GM13977 (cell line): ENCODE measurements at regions not wholly inside any gene's neighbourhood (a gene's known extent, or its start where the extent isn't known, plus 50 kb on each side); places are given as distances from the start of the nearest gene placed in this dataset.

Experiments used
- DNase-seq: peaks from one replicate; pipeline ENCODE4 v3.0.0; 2012; ENCODE audit warnings: low spot score
- CTCF ChIP-seq: IDR thresholded peaks from 2 replicates; pipeline ENCODE4 v1.5.1; 2012; ENCODE audit warnings: mild to moderate bottlenecking, control low read depth; ENCODE audit not compliant: insufficient read depth; ENCODE audit errors: extremely low read depth, missing control alignments
- in situ Hi-C: fragments of 300-500 bp; cut with MboI; formaldehyde crosslinking; loops from one replicate; pipeline ENCODE4 v1.12.0; 2022; ENCODE audit warnings: low sequenced_read_pairs, low pct_unique_long_range_greater_than_20kb, mixed read lengths, inconsistent platforms; ENCODE audit not compliant: unreplicated experiment

- in situ Hi-C loops = no loop called here
- no peak for TF ChIP-seq CTCF
- DNase-seq = no peak
Measured at GRCh38 chr3:159776779-159777178, 211.9 kb upstream of the IL12A start.

GRCh38 chr3:159779883-159780282 is 208.8 kb upstream of the IL12A start:
- in situ Hi-C loops = no loop called here
- TF ChIP-seq CTCF = no peak
- DNase-seq = no peak

- TF ChIP-seq CTCF = no peak
- in situ Hi-C loops = no loop called here
- DNase-seq = no peak
Measured at GRCh38 chr3:159781867-159782266, 206.8 kb upstream of the IL12A start.

- in situ Hi-C loops = no loop called here
- DNase-seq = no peak
- no peak for TF ChIP-seq CTCF
Measured at GRCh38 chr3:159782724-159783421, 205.8 kb upstream of the IL12A start.

- no peak for TF ChIP-seq CTCF
- in situ Hi-C loops = no loop called here
- no peak for DNase-seq
Measured at GRCh38 chr3:159783780-159784742, 204.6 kb upstream of the IL12A start.

- no peak for DNase-seq
- TF ChIP-seq CTCF = no peak
- in situ Hi-C loops = no loop called here
Measured at GRCh38 chr3:159785273-159785708, 203.3 kb upstream of the IL12A start.
